Esophagus squamous epithelium (tissue), 5 donors: ENCODE measurements at regions not wholly inside any gene's neighbourhood (a gene's known extent, or its start where the extent isn't known, plus 50 kb on each side); places are given as distances from the start of the nearest gene placed in this dataset.

Experiments used
- DNase-seq: peaks from one replicate; lab custom pipeline; 2025; lab: John Stamatoyannopoulos, UW
- H3K27ac ChIP-seq, 4 donors: fragments of 200-600 bp; sonication (generic); one replicate each; pipeline ENCODE4 v1.5.1; 2016 to 2019; ENCODE audit warnings: mild to moderate bottlenecking in 1 of 4
- H3K27me3 ChIP-seq, 4 donors: fragments of 200-600 bp; sonication (generic); 1 replicate in 3 of 4; 2 replicates in 1 of 4; pipeline versions ENCODE4 v1.5.1 to v1.6.0; 2017 to 2021; ENCODE audit warnings: antibody characterized with exemption in 1 of 4
- H3K36me3 ChIP-seq, 3 donors: fragments of 200-600 bp; sonication (generic); one replicate each; pipeline ENCODE4 v1.5.1; 2016 to 2019
- H3K4me1 ChIP-seq, 3 donors: fragments of 200-600 bp; sonication (generic); one replicate each; pipeline ENCODE4 v1.5.1; 2017 to 2019
- H3K4me3 ChIP-seq, 4 donors: fragments of 200-600 bp; sonication (generic); 1 replicate in 3 of 4; 2 replicates in 1 of 4; pipeline ENCODE4 v1.5.1; 2016 to 2019; ENCODE audit warnings: mild to moderate bottlenecking in 2 of 4, moderate library complexity in 1 of 4
- H3K9me3 ChIP-seq, 3 donors: fragments of 200-600 bp; sonication (generic); one replicate each; pipeline ENCODE4 v1.5.1; 2016 to 2019
- CTCF ChIP-seq, 6 experiments: fragments of 450-650 bp in 4 of 6; fragments of 200-600 bp in 2 of 6; sonication (generic) in 2 of 6; IDR thresholded peaks; one replicate each; pipeline ENCODE4 v1.5.1; 2016 to 2019; ENCODE audit warnings: antibody characterized with exemption in 6 of 6, mild to moderate bottlenecking in 4 of 6, moderate library complexity in 4 of 6
- POLR2A ChIP-seq, 4 donors: fragments of 450-650 bp; IDR thresholded peaks; one replicate each; pipeline ENCODE4 v1.6.1; 2017; ENCODE audit warnings: antibody characterized with exemption in 4 of 4, mild to moderate bottlenecking in 4 of 4, moderate library complexity in 3 of 4
- WGBS, 2 donors: methylation state at CpG; one replicate each; pipeline ENCODE4 v1.1.5; 2018; 5-methylcytosine and 5-hydroxymethylcytosine counted together
- intact Hi-C: fragments of 100-400 bp; cut with DNase I; formaldehyde crosslinking; loops from one replicate; pipeline ENCODE4 v1.15.0; 2022
- donor health status: DM: yes; HTN: yes; CAD: no.

GRCh38 chr18:67935638-67936037, 419.1 kb upstream of the DSEL start:
- TF ChIP-seq CTCF (IDR thresholded peaks at IDR 0.05), result no peak
- TF ChIP-seq POLR2A (IDR thresholded peaks at IDR 0.05), result no peak
- H3K36me3 ChIP-seq, result no peaks in the 10 kb centered on the region
- H3K27me3 ChIP-seq, result no peaks in the 10 kb centered on the region
- DNase-seq, result no peak
- H3K27ac ChIP-seq, result no peak overlapping the region
- H3K9me3 ChIP-seq, result no peaks in the 10 kb centered on the region
- 65 to 70% methylated on average over 3 of the region's 3 CpGs for whole genome bisulfite sequencing, 2 donors
- intact Hi-C loops, result no loop called here
- no peak overlapping the region for H3K4me3 ChIP-seq
- H3K4me1 ChIP-seq, result no peaks in the 10 kb centered on the region

- intact Hi-C loops, result no loop called here
- H3K9me3 ChIP-seq, result no peaks in the 10 kb centered on the region
- no peak for DNase-seq
- no peak overlapping the region for H3K27ac ChIP-seq
- no peaks in the 10 kb centered on the region for H3K36me3 ChIP-seq
- 61 to 65% methylated on average over 1 of the region's 1 CpG for WGBS, 2 donors
- no peak for TF ChIP-seq POLR2A (IDR thresholded peaks at IDR 0.05)
- TF ChIP-seq CTCF (IDR thresholded peaks at IDR 0.05), result no peak
- no peaks in the 10 kb centered on the region for H3K27me3 ChIP-seq
- no peak overlapping the region for H3K4me3 ChIP-seq
- no peaks in the 10 kb centered on the region for H3K4me1 ChIP-seq
These were observed 416.8 kb upstream of the DSEL start for GRCh38 chr18:67933271-67933670.

- intact Hi-C loops, result no loop called here
- WGBS, 2 donors, result 8 to 10% methylated on average over 2 of the region's 2 CpGs
- no peak overlapping the region for H3K4me3 ChIP-seq
- TF ChIP-seq POLR2A (IDR thresholded peaks at IDR 0.05) (no peak), CTCF (IDR thresholded peaks at IDR 0.05) (no peak)
- no peaks in the 10 kb centered on the region for H3K4me1 ChIP-seq
- H3K36me3 ChIP-seq, result no peaks in the 10 kb centered on the region
- DNase-seq, result no peak
- H3K9me3 ChIP-seq, result no peaks in the 10 kb centered on the region
- H3K27me3 ChIP-seq, result no peaks in the 10 kb centered on the region
- no peak overlapping the region for H3K27ac ChIP-seq
These were observed 415.8 kb upstream of the DSEL start for GRCh38 chr18:67932271-67932670.

GRCh38 chr18:67926929-67927864, 410.7 kb upstream of the DSEL start:
- Histone ChIP-seq H3K9me3 (no peaks in the 10 kb centered on the region), H3K4me3 (no peak overlapping the region), H3K27me3 (no peaks in the 10 kb centered on the region), H3K36me3 (no peaks in the 10 kb centered on the region), H3K27ac (no peak overlapping the region), H3K4me1 (no peaks in the 10 kb centered on the region)
- TF ChIP-seq POLR2A (IDR thresholded peaks at IDR 0.05) (no peak), CTCF (IDR thresholded peaks at IDR 0.05) (no peak)
- intact Hi-C loops, result no loop called here
- DNase-seq, result no peak
- WGBS, 2 donors, result 91 to 92% methylated on average over 4 of the region's 4 CpGs

- intact Hi-C loops, result no loop called here
- no peaks in the 10 kb centered on the region for H3K36me3 ChIP-seq
- WGBS, 2 donors, result 36 to 48% methylated on average over 1 of the region's 1 CpG
- H3K4me3 ChIP-seq, result no peak overlapping the region
- H3K4me1 ChIP-seq, result no peaks in the 10 kb centered on the region
- TF ChIP-seq POLR2A (IDR thresholded peaks at IDR 0.05), result no peak
- TF ChIP-seq CTCF (IDR thresholded peaks at IDR 0.05), result no peak
- H3K27ac ChIP-seq, result no peak overlapping the region
- DNase-seq, result no peak
- no peaks in the 10 kb centered on the region for H3K9me3 ChIP-seq
- no peaks in the 10 kb centered on the region for H3K27me3 ChIP-seq
These were observed 408.1 kb upstream of the DSEL start for GRCh38 chr18:67924656-67925055.
